NCI-H748 (cell line): ENCODE measurements at regions not wholly inside any gene's neighbourhood (a gene's known extent, or its start where the extent isn't known, plus 50 kb on each side); places are given as distances from the start of the nearest gene placed in this dataset.

Source experiments
- DNase-seq: peaks from one replicate; lab custom pipeline; 2025; ENCODE audit not compliant: unreplicated experiment; lab: John Stamatoyannopoulos, UW

DNA sequence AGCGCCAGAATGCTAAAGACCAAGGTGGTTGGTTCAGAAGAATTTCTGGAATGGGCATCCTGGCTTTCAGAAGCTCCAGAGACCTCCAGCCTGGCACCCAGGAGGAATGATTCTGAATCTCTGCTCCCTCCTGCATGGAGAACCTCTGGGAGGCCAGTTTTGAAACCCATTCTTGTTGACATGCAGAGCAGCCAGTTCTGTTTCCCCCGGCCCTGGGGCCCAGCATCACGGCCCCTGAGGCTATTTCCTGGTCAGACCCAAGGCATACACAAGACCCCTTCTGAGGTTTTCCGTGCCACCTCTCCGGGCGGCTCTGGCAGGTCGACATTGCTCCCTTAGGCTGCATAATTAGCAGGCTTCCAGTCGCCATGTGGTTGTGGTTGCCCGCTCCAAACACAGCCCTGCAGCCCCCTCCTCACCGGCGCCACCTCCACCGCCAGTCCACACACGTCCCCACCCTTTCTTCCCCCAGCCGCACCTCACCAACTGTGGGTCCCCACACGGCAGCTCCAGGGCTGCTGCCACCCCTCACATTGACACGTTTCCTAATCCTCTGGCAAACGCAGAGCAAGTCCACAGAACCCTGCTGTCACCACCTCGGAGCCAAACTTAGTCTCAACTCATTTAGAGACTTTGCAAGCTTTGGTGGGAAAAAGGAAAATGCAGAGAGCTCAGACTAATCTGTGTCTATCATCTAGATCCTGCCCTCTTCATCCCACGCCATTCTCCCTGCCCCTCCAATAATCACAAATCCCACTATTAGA is 367.1 kb downstream of the SOX9 start:
- DNase-seq, result no peak

DNA sequence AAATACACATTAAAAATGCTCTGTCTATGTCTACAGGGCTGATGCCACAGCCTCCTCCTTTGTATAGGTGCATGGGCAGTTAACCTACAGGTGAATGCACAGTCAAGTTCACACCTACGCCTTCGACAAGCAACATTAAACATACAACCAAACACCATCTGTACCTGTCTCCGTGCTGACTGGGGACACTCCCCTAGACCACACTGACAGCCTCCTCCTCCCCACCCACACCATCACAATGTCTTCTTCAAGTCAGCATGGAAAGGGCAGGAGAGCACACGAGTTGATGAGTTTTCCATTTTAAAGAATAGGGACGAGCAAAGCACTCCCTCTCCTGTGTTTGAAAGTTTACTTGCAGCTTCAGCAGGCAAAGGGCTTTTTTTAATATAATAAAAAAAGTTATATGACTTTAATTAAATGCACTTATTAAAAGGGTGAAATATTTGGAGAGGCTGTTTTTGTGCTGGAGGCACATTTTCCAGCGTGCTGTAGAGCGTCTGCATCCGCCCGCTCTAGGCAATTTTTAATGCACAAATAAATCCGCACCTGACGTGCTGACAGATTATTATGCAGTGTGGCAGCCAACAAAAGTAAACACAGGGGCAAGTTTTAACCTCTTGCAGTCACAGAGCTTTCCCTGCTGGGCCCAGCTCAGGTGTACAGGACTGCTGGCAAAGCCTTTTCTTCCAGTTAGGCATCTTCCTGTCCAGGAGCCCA is 367.9 kb downstream of the SOX9 start:
- DNase-seq, result peak; percentile 82

DNA sequence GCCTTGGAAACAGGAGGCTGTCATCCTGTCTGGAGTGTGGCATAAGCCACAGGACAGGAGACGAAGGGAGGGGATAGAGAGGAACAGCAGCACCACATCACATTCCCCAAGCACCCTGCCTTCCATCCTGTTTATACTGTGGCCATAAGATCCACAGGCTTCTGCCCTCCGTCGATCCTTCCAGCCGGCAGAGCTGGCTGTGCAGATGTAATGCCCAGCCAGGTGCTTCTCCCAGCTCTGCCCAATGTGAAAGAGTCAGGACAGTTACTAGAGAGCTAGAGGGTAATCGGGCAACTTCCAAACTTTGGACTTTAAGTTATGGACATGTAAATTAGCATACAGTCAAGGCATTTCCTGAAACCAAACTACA is 368.4 kb downstream of the SOX9 start:
- no peak for DNase-seq

DNA sequence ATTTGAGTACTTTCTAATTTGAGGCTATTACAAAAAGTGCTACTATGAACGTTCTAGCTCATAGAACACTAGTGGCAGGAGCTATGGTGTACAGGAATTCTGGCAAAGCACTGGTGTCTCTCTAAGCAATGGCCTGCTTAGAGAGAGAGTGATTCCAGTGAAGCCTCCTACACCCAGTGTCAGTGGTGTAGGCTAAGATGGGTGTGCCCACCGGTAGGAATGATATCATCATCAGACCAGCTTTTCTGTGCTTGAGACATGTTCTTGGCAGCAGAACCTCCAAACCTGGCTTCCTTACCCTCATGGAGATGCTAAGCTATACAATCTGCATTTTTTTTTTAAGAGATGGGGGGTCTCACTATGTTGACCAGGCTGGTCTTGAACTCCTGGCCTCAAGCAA is 370.3 kb downstream of the SOX9 start:
- no peak for DNase-seq

DNA sequence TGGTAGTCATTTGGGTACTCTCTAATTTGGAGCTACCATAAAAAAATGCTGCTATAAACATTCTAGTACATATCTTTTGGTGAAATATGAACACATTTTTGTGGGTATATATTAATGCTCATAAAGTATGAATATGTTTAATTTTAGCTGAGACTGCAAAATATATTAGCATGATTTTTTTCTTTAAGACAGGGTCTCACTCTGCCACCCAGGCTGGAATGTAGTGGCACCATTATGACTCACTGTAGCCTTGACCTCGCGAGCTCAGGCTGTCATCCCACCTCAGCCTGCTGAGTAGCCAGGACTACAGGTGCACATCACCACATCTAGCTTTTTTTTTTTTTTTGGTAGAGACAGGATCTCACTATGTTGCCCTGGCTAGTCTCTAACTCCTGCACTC is 371.7 kb downstream of the SOX9 start:
- no peak for DNase-seq

DNA sequence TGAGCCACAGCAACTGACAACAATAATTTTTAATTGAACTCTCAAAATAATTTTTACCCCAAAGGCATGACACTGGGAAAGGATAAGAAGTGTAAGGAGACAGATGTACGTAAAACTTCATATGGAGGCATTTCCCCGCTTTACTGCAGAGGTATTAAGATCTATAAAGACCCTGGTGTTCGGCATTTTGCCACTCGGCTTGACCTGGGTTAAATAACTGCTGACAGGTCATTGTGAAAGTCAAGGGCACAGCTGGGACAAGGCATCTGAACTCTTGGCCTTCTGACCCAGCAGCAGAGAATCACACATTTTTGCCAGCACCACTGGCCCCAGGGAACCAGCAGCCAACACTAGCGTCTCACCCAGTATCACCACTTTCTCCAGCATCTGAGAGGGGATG is 372.1 kb downstream of the SOX9 start:
- DNase-seq, result no peak

DNA sequence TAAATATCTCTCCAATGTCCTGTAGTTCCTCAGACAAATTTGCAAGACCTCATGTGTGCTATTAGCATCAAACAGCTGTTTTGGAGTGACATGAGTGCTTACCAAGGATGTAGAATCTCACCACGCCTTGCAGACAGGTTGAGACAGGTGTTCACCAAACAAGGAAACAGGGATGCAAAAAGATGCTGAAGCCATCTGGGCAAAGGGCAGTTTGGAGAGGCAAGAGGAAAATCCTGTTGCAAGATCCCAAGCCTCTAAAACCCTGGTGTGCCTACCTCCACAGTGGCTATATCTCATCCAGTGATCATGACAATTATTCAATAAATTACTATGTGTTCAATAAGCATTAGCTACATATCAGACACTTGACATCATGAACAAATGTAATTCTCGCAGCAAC is 373.7 kb downstream of the SOX9 start:
- DNase-seq, result peak; percentile 9

DNA sequence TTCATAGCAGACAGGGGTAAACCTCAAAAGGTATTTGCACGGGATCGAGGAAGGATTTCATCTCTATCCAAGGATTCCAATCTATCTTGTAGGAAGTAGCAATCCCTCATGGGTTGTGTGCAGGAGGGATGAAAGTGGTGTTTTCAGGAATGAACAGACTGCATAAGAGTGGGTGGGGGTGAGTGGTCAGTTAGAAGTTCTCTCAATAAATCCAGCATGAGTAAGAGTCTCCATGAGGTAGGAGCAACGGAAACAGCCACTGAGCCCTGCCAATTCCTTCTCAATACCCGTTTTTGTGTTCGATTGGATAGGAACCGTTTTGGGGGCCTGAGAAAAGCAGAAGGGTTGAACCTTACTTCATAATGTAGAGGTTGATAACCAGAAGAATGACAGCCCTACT is 375.6 kb downstream of the SOX9 start:
- no peak for DNase-seq

DNA sequence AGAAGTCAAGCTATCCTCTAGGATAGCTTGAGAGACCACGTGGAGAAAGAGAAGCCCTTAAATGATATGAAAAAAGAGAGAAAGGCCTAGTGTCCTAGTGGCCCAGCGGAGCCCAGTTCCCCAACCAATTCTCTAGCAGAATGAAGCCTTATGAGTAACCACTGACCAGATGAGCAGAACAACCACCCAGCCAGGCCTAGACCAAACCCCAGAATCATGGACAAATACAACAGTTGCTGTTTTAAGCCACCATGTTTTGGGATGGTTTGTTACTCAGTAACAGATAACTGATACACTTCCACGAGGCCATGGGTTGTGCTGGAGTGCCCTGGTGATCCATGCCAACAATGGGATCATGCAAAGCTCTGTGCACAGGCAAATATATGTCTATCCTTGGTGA is 377.1 kb downstream of the SOX9 start:
- no peak for DNase-seq

DNA sequence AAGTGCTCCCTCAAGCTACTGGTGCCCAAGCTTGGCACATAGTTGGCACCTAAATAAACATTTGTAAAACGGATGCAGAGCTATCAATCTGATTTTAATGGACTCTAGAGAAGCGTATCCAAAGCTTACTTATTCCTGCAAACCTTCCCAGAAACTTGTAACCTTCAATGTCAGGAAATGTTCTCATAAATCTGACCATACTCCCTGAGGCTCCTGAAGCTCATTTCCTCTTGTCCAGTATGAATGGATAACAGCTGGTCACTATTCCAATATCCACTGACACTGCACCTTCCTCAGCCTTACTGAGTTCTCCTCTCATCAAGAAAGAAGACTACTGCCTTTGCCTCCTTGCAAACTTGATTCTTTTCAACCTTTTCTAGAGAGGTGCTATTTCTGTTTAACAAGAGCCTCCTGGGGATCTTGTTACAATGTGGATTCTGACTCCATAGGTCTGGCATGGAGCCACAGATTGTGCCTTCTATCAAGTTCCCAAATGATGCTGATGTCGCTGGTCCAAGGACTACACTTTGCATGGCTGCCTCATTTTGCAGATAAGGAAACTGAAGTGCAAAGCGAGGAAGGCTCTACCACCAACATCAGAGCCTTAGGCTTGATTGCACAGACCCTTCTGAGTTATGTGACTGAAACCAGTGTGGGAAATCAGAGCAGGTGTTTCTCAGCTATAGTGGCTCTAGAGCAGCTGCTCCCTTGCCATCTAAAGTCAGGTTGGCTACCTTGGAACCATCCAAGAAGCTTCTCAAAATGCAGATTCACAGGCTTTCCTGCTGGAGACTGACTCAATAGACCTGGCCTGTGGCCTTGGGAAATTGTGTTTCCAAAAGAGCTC is 377.8 kb downstream of the SOX9 start:
- no peak for DNase-seq

DNA sequence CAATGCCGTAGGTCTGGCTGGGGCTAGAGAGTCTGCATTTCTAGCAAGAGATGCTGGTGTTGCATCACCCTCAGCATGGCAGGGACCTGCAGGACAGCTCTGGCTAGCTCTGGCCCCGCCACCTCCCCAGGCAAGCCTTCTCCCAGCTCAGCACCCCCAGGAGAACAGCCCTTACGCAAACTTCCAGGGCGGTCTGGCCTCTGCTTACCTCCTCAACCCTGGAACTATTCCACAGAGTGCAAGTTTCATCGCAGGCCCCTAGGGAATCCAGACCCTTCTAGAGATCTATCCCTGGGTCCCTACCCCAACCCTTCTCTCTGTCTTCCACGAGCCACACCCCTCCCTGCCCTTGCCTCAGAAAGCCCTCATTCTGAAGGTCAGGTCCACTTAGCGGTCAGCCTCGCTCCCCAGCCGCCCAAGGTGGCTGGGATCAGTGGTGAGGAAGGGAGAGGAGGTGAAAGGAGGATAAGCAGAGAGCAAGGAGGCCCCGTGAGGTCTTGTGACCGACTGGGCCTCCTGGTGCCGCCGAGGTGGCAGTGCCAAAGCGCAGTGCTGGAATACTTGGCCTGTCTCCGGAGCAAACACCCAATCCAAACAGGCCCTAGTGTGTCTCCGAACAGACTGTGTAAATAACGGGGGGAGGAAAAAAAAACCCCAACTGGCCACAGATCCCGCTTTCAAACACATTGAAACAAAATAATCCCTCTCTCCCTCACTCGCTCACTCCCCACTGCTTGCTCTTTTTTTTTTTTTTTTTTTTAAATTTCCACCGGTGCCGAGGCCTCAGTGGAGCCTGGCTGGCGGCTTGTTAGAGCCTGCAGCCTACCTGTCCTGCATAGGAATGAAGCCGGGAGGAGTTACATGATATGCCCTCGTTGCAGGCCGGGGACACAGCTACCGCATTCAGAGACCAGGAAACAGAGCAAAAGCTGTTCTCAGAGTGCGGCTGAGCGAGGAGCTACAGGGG is 380.9 kb downstream of the SOX9 start:
- no peak for DNase-seq

DNA sequence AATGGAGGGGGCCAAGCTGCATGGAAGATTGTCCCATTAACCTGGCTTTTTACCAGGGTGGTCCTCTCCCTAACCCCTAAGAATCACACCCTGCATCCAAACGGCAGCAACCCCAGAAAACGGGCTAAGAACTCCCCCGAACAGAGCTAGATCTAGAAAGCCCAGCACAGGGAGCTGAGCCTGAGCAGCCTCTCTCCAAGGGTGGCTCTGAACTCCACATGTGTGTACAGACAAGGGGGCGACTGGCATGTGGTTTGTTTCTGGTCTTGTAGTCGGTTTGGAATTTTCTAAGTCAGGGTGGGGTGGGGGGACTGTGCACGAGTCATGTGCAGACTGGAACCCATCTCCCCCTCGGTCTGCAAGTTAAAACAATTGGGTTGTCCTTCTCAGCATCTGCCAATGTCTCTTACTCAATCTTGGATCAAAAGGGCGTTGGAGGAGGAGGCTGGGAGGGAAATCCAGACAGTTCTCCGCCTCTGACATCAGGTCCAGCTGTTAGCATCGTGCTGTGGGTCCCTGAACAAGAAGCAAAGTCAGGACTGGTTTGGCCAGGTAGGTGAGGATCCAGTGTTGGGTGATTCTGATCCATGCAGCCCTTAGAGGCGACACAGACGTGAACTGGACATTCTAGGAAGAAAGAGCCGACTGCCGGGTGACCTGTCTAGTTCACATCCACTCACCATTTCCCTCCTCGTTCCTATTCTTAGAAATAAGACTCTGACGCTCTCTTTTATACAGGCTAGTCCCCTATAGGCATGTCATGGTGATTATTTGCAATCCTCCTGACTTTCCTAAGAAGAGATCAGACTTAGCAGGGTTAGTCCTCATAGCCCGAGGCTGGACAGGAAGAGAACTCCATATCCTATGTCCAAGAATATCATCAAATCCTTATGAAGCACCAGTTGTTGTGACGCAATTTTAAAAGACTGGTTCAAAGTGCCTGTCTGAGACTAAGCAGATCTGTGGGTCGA is 381.8 kb downstream of the SOX9 start:
- DNase-seq, result no peak

DNA sequence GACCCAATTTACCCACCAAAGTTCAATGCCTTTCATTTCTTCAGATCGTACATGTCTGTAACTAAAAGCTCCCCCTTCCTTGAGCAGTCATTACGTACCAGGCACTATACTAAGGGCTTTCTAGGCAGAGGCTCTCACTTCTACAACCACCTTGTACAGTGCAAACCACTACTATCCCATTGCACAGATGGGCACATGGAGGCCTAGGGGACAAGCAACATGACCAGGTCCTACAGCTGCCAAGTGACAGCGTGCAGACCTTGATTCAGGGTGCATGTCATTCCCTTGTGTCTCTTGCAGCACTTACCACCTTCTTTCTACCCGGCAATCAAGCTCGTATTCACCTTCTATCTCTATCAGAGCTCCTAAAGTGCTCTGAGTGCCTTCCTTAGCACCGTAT is 382.7 kb downstream of the SOX9 start:
- DNase-seq, result no peak

DNA sequence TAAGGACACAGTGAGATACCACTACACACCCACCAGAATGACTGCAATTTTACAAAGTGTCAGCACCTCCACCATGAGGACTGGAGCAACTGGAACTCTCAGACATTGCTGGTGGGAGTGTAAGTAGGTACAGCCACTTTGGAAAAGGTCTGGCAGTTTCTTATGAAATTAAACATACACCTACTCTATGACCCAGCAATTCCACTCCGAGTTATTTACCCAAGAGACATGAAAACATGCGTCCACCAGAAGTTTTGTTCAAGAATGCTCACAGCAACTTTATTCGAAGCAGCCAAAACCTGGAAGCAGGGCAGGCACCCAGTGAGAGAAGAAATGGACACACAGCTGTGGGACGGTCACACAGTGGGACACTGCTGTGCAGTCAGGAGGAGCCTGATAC is 384.0 kb downstream of the SOX9 start:
- no peak for DNase-seq

DNA sequence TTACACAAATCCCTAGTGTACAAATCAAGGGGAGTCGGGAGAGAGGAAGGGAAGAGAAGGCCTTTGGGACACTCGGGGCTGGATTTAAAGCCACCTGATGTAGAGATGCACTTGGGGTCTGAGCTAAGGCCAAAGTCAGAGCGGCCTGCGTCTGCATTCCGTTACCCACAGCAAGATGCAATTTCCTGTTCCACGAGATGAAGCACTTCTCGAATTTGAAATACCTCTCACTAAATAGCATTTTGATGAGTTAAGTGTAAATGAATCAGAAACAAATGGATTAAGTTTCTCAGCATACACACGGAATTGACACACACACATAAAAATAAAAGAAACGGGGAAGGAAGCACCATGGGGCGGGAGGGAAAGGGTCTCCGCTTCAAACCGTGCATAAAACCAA is 386.0 kb downstream of the SOX9 start:
- DNase-seq, result no peak

DNA sequence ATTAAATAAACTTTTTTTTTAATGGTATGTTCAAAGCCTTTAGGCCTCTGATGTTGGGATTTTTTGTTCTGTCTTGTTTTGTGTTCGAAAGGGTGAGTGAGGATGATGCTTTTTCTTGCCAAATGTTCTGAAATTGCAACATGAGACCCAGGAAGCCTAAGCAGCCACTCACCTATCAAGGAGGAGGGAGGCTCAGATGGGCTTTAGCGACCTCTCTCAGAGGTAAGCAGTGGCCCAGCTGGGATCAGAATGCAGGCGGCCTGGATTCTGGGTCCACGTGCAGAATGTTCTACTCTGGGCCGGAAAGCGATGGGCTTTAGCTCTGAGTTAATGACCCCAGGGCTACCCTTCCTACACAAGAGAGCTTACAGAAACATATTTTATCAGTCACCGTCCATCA is 386.6 kb downstream of the SOX9 start:
- no peak for DNase-seq

DNA sequence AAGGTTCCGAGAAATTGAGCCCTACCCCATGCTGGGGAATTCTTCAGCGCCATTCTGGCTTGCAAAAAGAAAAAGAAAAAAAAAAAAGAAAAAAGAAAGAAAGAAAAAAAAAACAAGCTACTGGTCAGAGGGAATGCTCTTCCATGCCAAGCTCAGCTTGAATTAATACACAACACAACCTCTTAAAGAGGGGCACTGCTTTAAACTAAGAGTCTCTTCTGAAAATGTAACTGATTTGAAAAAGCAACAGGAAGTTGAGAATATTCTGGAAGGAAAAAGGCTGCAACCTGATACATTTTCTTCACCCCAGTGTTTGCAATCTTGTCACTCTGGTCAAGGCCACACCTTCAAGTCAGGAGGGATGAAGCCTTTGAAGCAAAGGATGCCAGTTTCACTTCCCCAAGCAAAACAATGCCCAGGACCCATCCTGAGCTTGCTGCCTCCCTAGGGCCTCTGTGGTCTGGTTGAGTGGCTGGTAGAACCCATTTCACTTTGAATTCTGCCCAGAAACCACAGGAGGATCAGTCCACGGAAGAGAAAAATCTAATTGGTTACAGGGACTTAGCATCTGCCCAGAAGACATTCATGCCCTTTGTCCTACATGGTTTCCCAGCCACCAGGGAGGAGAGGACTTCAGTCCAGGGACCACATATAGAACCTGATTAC is 389.7 kb downstream of the SOX9 start:
- DNase-seq, result no peak

DNA sequence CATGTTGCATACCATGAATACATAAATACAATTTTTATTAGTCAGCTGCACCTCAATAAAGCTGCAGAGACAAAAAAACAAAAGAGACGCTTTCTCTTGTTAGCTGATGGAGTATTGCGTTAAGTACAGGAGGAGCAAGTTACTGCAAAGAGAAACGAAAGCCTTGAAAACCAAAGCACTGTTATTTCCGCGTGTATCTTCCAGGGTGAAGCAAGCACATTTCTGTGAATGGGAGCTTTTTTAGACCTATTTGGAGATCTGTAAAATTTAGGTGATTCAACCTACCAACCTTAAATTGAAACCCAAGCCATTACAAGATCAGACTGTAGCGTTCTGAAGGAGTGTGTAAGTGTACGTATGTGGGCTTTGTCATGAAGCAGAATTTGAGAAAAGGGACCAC is 390.4 kb downstream of the SOX9 start:
- no peak for DNase-seq

DNA sequence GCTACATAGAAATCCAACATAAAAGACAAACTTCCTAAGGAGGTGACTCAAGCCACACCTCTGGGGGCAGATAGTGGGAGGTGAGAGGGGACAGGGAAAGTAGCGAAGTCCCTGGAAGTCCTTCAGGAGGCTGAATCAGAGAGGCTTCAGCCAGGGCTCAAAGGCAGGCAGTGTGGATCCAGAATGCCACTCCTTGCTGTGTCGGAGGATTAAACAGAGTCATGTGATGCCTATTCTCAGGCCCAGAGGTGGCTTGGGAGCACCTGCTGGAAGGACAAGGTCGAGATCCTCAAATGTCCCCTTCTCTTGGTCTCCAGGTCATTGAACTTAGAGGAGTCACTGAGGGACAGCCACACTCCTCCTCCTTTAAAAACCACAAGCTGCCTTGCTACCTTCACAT is 391.1 kb downstream of the SOX9 start:
- no peak for DNase-seq
